Parathyroid adenoma (tissue), 2 donors: ENCODE measurements at regions not wholly inside any gene's neighbourhood (a gene's known extent, or its start where the extent isn't known, plus 50 kb on each side); places are given as distances from the start of the nearest gene placed in this dataset.

Source experiments
- H2AFZ ChIP-seq: fragments of 300-600 bp; sonication (generic); one replicate; pipeline ENCODE4 v1.7.0; 2017; ENCODE audit warnings: antibody characterized with exemption, mild to moderate bottlenecking
- H3K27ac ChIP-seq: fragments of 300-600 bp; sonication (generic); one replicate; pipeline ENCODE4 v1.7.0; 2017
- H3K27me3 ChIP-seq: fragments of 300-600 bp; sonication (generic); one replicate; pipeline ENCODE4 v1.7.0; 2017; ENCODE audit warnings: low read length; ENCODE audit not compliant: control insufficient read depth, insufficient read depth
- H3K36me3 ChIP-seq: fragments of 300-600 bp; sonication (generic); one replicate; pipeline ENCODE4 v1.7.0; 2017; ENCODE audit warnings: low read length; ENCODE audit not compliant: control insufficient read depth, insufficient read depth
- H3K4me1 ChIP-seq: fragments of 300-600 bp; sonication (generic); one replicate; pipeline ENCODE4 v1.7.0; 2017; ENCODE audit warnings: control low read depth
- H3K4me2 ChIP-seq: fragments of 300-600 bp; sonication (generic); one replicate; pipeline ENCODE4 v1.7.0; 2017; ENCODE audit warnings: low read length
- H3K4me3 ChIP-seq: fragments of 300-600 bp; sonication (generic); one replicate; pipeline ENCODE4 v1.7.0; 2017; ENCODE audit warnings: low read depth, low read length
- H3K79me2 ChIP-seq: fragments of 300-600 bp; sonication (generic); one replicate; pipeline ENCODE4 v1.7.0; 2017; ENCODE audit warnings: control low read depth
- H3K9ac ChIP-seq: fragments of 300-600 bp; sonication (generic); one replicate; pipeline ENCODE4 v1.7.0; 2017; ENCODE audit warnings: mild to moderate bottlenecking
- H3K9me3 ChIP-seq: fragments of 300-600 bp; sonication (generic); one replicate; pipeline ENCODE4 v1.7.0; 2017; ENCODE audit warnings: low read length; ENCODE audit not compliant: control insufficient read depth
- TF ChIP-seq, protein P1 (sequence below): fragments of 300-600 bp; sonication (generic); IDR thresholded peaks from one replicate; pipeline ENCODE4 v1.7.0; 2017; ENCODE audit warnings: antibody characterized with exemption, mild to moderate bottlenecking
- donor health status: primary hyperparathyroidism.

- Histone ChIP-seq H2AFZ (no peak overlapping the region), H3K79me2 (no peaks in the 10 kb centered on the region), H3K4me1 (no peaks in the 10 kb centered on the region), H3K9me3 (no peaks in the 10 kb centered on the region), H3K36me3 (no peaks in the 10 kb centered on the region), H3K4me2 (no peak overlapping the region), H3K27ac (no peak overlapping the region), H3K4me3 (no peak overlapping the region), H3K27me3 (no peaks in the 10 kb centered on the region), H3K9ac (no peak overlapping the region)
- TF ChIP-seq, protein P1, sequence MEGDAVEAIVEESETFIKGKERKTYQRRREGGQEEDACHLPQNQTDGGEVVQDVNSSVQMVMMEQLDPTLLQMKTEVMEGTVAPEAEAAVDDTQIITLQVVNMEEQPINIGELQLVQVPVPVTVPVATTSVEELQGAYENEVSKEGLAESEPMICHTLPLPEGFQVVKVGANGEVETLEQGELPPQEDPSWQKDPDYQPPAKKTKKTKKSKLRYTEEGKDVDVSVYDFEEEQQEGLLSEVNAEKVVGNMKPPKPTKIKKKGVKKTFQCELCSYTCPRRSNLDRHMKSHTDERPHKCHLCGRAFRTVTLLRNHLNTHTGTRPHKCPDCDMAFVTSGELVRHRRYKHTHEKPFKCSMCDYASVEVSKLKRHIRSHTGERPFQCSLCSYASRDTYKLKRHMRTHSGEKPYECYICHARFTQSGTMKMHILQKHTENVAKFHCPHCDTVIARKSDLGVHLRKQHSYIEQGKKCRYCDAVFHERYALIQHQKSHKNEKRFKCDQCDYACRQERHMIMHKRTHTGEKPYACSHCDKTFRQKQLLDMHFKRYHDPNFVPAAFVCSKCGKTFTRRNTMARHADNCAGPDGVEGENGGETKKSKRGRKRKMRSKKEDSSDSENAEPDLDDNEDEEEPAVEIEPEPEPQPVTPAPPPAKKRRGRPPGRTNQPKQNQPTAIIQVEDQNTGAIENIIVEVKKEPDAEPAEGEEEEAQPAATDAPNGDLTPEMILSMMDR = no peak
Measured at GRCh38 chr21:15206514-15206913, 141.7 kb upstream of the NRIP1 start.

DNA sequence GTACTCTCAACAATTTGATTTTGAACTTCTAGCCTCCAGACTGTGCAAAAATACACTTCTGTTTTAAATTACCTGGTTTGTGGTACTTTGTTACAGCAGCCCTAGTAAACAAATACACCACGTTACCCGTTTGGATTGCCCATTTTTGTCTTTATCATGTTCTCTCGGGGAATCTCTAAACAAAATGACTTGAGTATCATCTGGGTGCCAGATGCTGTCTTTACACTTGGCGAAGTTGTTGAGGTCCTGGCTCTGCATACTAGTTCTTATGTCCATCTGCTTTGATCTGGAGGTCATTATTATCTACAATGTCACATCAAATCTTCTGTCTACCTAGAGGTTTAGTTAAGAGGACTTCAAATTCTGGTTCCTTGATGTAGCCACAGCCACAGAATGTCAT lies 142.4 kb upstream of the NRIP1 start:
- H3K79me2 ChIP-seq = no peaks in the 10 kb centered on the region
- no peak overlapping the region for H2AFZ ChIP-seq
- H3K27me3 ChIP-seq = no peaks in the 10 kb centered on the region
- H3K27ac ChIP-seq = no peak overlapping the region
- H3K9me3 ChIP-seq = no peaks in the 10 kb centered on the region
- H3K4me3 ChIP-seq = no peak overlapping the region
- no peak overlapping the region for H3K4me2 ChIP-seq
- TF ChIP-seq, protein P1 = no peak
- H3K9ac ChIP-seq = no peak overlapping the region
- no peaks in the 10 kb centered on the region for H3K4me1 ChIP-seq
- no peaks in the 10 kb centered on the region for H3K36me3 ChIP-seq

GRCh38 chr21:15207635-15208370 lies 143.0 kb upstream of the NRIP1 start:
- Histone ChIP-seq H3K27ac (no peak overlapping the region), H3K4me3 (no peak overlapping the region), H3K27me3 (no peaks in the 10 kb centered on the region), H3K79me2 (no peaks in the 10 kb centered on the region), H3K36me3 (no peaks in the 10 kb centered on the region), H3K9me3 (no peaks in the 10 kb centered on the region), H3K4me2 (no peak overlapping the region), H3K9ac (no peak overlapping the region), H2AFZ (no peak overlapping the region), H3K4me1 (no peaks in the 10 kb centered on the region)
- TF ChIP-seq, protein P1 = no peak

GRCh38 chr21:15208786-15209185 lies 144.0 kb upstream of the NRIP1 start:
- no peaks in the 10 kb centered on the region for H3K9me3 ChIP-seq
- H3K4me1 ChIP-seq = no peaks in the 10 kb centered on the region
- TF ChIP-seq, protein P1 = no peak

DNA sequence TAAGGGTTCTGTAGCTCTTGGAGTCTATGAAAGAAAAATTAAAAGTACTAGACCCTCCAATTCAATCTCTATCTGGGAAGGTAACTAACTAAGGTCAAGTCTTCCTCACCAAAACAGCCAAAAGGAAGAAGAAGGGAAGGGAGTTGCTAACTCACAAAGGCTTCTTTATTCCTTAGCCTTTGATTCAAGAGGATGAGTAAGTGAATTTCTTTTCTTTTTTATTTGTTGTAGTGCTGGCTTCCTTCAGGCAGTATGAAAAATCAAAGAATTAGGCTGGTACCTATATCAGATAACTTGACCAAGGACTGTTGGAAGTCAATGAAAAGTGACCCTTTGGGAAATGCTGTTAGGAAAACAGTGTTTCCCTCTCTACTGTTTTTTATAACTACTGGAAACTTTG lies 144.4 kb upstream of the NRIP1 start:
- Histone ChIP-seq H3K4me3 (no peak overlapping the region), H3K4me2 (no peak overlapping the region), H3K36me3 (no peaks in the 10 kb centered on the region), H3K4me1 (no peaks in the 10 kb centered on the region), H3K79me2 (no peaks in the 10 kb centered on the region), H3K9me3 (no peaks in the 10 kb centered on the region), H3K27me3 (no peaks in the 10 kb centered on the region), H2AFZ (no peak overlapping the region), H3K9ac (no peak overlapping the region), H3K27ac (no peak overlapping the region)
- TF ChIP-seq, protein P1 = no peak

More at GRCh38 chr21:15208786-15209185, 144.0 kb upstream of the NRIP1 start:
- no peak overlapping the region for H3K9ac ChIP-seq
- no peak overlapping the region for H3K4me3 ChIP-seq
- no peaks in the 10 kb centered on the region for H3K79me2 ChIP-seq
- no peak overlapping the region for H3K4me2 ChIP-seq
- no peak overlapping the region for H2AFZ ChIP-seq
- H3K36me3 ChIP-seq = no peaks in the 10 kb centered on the region
- no peak overlapping the region for H3K27ac ChIP-seq
- H3K27me3 ChIP-seq = no peaks in the 10 kb centered on the region
